ENCODE measurements at regions not wholly inside any gene's neighbourhood (a gene's known extent, or its start where the extent isn't known, plus 50 kb on each side); places are given as distances from the start of the nearest gene placed in this dataset.

- no peak for TF ChIP-seq CTCF (IDR thresholded peaks at IDR 0.05)
These were observed 205.4 kb upstream of the TSC22D2 start for GRCh38 chr3:150202711-150203110.

GRCh38 chr3:150194957-150195356 is 213.1 kb upstream of the TSC22D2 start:
- TF ChIP-seq CTCF (IDR thresholded peaks at IDR 0.05): no peak

GRCh38 chr3:150194513-150194912 is 213.6 kb upstream of the TSC22D2 start:
- TF ChIP-seq CTCF (IDR thresholded peaks at IDR 0.05): no peak

GRCh38 chr3:150184426-150185071 is 213.9 kb upstream of the PFN2 start:
- TF ChIP-seq CTCF (IDR thresholded peaks at IDR 0.05): no peak

GRCh38 chr3:150183678-150184425 is 213.2 kb upstream of the PFN2 start:
- TF ChIP-seq CTCF (IDR thresholded peaks at IDR 0.05): peak; percentile 70

- TF ChIP-seq CTCF (IDR thresholded peaks at IDR 0.05): no peak
These were observed 209.6 kb upstream of the PFN2 start for GRCh38 chr3:150180334-150180733.

GRCh38 chr3:150179330-150179729 is 208.6 kb upstream of the PFN2 start:
- no peak for TF ChIP-seq CTCF (IDR thresholded peaks at IDR 0.05)

Data from LNCAP (cell line).